SIG-M5 treated with dmso at 0.1 percent for 504 hours (cell line): ENCODE measurements at regions not wholly inside any gene's neighbourhood (a gene's known extent, or its start where the extent isn't known, plus 50 kb on each side); places are given as distances from the start of the nearest gene placed in this dataset.

ENCODE experiments used
- DNase-seq: peaks from one replicate; lab custom pipeline; 2025; ENCODE audit not compliant: unreplicated experiment; lab: John Stamatoyannopoulos, UW

DNA sequence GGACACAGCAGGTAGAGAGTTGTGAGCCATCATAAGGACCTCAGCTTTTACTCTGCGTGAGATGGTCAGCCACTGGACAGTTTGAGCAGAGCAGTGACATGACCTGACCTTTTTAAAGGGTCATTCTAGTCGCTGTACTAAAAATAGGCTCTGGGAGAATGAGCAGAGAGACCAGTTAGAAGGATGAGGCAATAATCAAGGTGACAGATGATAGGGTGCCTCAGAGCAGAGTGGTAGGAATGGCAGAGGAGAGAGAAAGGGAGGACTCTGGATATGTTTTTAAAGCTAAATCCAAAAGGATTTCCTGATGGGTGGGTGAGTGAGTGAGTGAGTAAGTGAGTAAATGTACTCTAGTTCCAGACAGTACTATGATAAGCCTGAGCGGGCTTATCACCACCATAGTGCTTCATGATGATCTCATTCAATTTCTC is 83.6 kb upstream of the ARHGAP5 start:
- no peak for DNase-seq

DNA sequence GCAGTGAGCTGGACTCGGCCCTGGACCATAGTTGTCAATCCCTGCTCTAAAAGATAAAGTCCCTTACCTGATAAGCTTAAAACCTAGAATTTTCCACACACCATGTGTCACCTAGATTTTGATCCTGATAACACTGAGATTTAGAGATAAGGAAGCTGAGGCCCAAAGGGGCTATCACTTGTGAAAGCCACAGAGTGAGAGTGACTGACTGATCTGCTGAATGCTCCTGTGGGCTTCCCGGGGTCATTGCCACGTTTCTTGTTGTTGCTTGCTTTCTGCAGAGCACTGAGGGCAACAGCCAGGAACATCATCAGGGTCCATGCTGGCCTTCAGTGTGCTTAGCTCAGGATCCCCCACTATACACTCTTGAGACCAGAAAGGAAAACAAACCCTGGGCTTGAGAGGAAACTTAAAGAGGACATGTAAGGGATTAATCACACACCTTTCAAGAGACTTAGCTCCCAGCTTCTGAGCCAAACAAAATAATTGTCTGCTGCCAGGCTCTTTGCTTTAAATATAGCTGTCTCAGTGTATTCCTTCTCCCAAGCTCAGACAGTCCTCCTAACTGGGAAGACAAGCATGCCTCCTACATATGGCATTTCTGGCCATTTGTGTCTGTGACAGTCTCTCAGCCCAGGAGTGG is 82.6 kb upstream of the ARHGAP5 start:
- no peak for DNase-seq

- DNase-seq = no peak
Measured at GRCh38 chr14:32003585-32003984, 73.5 kb upstream of the ARHGAP5 start.

DNA sequence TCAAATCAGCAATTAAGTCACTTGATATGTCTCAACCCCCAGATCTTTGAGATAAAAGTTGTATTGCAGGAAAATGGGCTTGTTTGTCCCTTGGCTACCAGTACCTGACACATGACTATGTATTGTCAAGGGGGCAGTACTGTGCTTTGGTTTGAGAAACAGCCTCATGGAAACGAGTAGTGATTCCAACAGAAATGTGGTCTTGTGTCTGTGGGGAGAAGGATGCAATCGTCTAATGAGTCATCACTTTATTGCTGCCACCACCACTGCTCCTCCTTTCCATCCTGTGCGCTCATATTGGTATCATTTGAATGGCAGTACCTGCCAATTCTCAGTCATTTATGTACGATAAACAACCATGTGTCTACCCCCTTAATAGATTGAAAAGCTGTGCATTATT is 72.8 kb upstream of the ARHGAP5 start:
- no peak for DNase-seq

DNA sequence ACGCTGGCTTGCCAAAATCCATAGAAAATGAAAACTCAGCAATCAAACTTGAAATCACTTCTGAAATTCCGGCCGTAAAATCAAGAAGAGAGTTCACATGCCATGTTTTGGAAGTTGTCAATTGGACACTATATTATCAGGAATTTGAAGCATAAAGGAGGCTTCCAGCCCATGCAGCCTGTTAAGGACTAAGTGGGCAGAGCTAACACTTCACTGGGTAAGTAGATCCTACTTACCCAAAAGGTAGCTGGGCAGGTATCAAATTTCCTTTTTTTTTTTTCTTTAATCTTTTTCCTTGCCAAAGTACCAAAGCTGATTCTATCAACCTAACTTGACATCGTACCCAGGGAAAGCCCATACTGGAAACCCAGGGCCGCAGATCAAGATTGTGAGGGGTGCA is 71.5 kb upstream of the ARHGAP5 start:
- no peak for DNase-seq

GRCh38 chr14:32006263-32007110 is 70.6 kb upstream of the ARHGAP5 start:
- DNase-seq = peak; percentile 26

- DNase-seq = no peak
Measured at GRCh38 chr14:32007755-32008362, 69.2 kb upstream of the ARHGAP5 start.

GRCh38 chr14:32008602-32009193 is 68.4 kb upstream of the ARHGAP5 start:
- DNase-seq = no peak

GRCh38 chr14:32009221-32009975 is 67.7 kb upstream of the ARHGAP5 start:
- DNase-seq = no peak

DNA sequence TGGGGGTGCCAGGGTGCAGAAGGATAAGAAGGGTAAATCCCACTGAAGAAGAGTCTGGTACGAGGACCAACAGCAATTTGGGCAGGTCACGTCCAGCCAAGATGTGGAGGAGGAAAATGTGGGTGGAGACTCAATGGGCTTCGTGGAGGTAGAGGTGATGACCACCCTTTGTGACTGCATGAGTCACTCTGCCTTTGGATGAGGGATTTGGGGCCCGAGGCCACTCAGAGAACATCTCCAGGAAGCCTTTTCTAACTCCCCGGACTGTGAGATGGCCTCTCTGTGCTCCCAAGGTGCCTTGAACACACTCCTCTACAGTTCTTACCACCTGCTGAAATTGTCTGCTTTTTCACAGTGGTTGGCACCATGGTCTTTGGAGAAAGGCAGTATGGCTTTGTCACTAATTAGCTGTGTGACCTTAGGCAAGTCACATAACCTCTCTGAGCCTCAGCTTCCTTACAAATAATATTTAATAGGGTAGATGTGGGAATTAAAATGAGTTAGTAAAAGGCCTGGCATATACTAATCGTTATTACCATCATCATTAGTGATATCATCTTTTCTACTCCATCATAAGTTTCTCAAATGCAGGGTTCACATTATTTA is 67.0 kb upstream of the ARHGAP5 start:
- DNase-seq = no peak

DNA sequence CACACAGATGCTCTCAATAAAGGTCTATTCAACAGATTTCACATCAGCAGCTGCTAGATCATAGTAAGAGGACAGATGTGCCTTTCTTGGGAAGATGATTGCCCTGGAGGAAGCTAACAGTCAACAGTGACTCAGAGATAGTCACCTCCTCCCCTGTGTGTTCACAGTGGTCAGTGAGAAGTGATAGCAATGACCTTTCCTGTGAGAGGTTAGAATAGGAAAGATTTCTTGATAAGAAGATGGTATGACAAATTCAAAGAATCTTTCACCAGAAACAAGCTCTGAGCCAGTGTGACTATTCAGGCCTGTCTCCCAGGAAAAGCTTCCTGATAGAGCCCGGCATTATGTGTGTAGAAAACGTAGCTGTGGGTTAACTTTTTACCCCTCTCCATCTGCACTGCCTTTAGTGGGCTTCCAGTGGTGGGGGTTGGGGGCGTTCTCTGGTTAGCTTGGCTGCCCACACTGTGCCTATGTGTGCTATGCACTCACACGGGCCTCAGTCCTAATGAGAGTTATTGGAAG is 66.4 kb upstream of the ARHGAP5 start:
- no peak for DNase-seq

- DNase-seq = no peak
Measured at GRCh38 chr14:32011225-32011624, 65.9 kb upstream of the ARHGAP5 start.

DNA sequence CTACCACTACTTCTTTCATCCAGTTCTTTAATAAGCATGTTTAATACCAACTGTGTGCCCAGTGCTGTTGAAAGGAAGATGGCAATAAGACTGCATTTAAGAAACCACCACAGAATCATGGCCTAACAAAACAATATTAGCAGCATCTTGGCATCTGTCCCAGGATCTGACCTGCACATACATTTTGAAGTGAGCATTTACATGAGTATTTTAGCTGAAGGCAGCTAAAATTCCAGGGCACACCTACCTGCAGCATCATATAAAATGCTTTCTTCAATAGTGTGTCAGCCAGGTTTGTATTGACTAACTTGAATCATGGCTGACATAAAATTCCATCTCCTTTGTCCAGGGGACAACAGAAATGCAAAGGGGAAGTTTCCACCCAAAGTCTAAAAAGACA is 65.0 kb upstream of the ARHGAP5 start:
- DNase-seq = no peak

- DNase-seq = no peak
Measured at GRCh38 chr14:32012571-32012970, 64.5 kb upstream of the ARHGAP5 start.

DNA sequence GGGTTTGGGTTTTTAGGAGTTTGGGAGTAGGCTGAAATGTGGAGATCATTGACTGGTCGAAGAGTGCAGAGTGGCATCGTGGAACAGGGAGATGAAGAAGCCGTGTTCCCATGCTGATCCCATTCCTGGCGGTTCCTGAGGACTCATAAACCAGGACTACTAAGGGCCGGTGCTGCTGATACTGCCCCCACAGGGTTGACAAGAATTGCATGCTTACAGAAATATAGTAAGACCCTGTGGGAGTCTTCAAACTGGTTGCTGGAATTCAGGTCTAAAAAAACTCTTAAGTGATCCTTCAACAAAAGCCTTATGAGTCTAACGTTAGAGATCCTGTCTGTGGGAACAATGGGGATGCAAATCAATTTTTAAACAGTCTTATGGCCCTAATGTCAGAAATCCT is 64.0 kb upstream of the ARHGAP5 start:
- no peak for DNase-seq

- no peak for DNase-seq
Measured at GRCh38 chr14:32014057-32014456, 63.0 kb upstream of the ARHGAP5 start.

GRCh38 chr14:32014498-32014897 is 62.6 kb upstream of the ARHGAP5 start:
- no peak for DNase-seq

DNA sequence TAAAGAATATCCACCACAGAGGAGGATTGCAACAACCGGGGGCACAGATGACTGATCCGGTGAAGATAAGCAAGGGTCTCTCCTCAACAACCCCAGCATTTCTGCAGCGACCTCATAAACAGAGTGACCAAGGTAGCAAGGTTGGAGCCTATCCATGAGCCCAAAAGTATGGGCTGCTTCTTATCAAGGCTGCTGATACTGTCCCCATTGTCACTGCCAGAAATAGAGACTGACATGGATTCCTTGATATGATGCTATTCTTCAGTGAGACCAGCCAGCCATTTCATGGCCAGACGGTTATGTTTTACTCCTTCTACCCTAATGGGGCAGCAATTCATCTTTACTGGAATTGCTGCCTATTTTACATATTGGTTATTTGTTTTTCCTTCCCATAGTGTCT is 61.9 kb upstream of the ARHGAP5 start:
- DNase-seq = no peak

GRCh38 chr14:32017587-32017986 is 59.5 kb upstream of the ARHGAP5 start:
- DNase-seq = no peak

GRCh38 chr14:32018391-32019092 is 58.6 kb upstream of the ARHGAP5 start:
- no peak for DNase-seq
